ENCODE measurements at regions not wholly inside any gene's neighbourhood (a gene's known extent, or its start where the extent isn't known, plus 50 kb on each side); places are given as distances from the start of the nearest gene placed in this dataset.

DNA sequence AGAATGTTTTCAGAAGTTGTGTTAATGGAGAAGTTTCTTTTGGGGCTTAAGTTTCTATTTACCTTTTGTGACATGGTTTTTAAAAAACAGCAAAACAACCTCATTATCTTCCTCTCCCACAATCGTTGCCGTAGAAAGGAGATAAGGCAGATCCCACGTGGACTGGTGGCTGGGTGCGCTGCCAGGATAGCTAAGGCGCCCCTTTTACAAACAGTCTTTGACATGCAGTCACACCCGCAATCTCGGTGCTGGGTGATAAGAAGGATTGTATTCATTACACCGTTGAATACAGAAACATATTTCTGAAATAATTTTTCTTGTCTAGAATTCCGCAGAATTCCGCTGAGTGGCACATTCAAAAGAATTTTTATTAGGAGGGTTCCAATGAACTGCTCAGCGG is 271.1 kb downstream of the UQCRFS1 start:
- Histone ChIP-seq H3K4me2 (ENCODE audit: insufficient read depth, insufficient read length, low read length) (no peak overlapping the region), H2BK12ac (ENCODE audit: insufficient read length, low read depth, low read length) (no peak overlapping the region), H3K79me1 (ENCODE audit: insufficient read depth, low read depth, low read length, poor library complexity, severe bottlenecking) (no peaks in the 10 kb centered on the region), H3K18ac (ENCODE audit: insufficient read length, low read depth, low read length) (no peak overlapping the region), H2AK5ac (ENCODE audit: insufficient read length, low read length) (no peak overlapping the region), H4K8ac (replicated peaks; ENCODE audit: insufficient read length, low read depth, low read length) (no peak overlapping the region), H2AFZ (ENCODE audit: low read length) (no peak overlapping the region), H2BK15ac (ENCODE audit: low read depth, low read length) (no peak overlapping the region), H2BK20ac (ENCODE audit: low read depth, low read length, poor library complexity, severe bottlenecking) (no peak overlapping the region), H3K4me1 (ENCODE audit: insufficient read depth, low read length) (no peaks in the 10 kb centered on the region), H3K9ac (ENCODE audit: extremely low read depth, insufficient read length, low read length) (no peak overlapping the region), H2BK5ac (ENCODE audit: insufficient read length, low read length) (no peak overlapping the region), H4K20me1 (ENCODE audit: control insufficient read depth, insufficient read depth, insufficient read length) (no peaks in the 10 kb centered on the region), H3K14ac (ENCODE audit: insufficient read depth, low read length) (no peak overlapping the region), H3K79me2 (ENCODE audit: insufficient read depth, low read length) (no peaks in the 10 kb centered on the region), H3T11ph (ENCODE audit: low read length) (no peak overlapping the region), H3K27ac (ENCODE audit: insufficient read length, low read depth, low read length) (no peak overlapping the region), H2BK120ac (ENCODE audit: low read depth, low read length, poor library complexity, severe bottlenecking) (no peak overlapping the region), H4K91ac (ENCODE audit: insufficient read length, low read depth, low read length) (no peak overlapping the region), H3K56ac (ENCODE audit: insufficient read length, low read depth, low read length) (no peak overlapping the region), H3K23me2 (ENCODE audit: insufficient read length, low read depth, low read length, poor library complexity, severe bottlenecking) (no peaks in the 10 kb centered on the region), H4K5ac (ENCODE audit: insufficient read length, low read depth, low read length) (no peak overlapping the region), H3K27me3 (ENCODE audit: insufficient read depth, low read length) (no peaks in the 10 kb centered on the region), H3K9me3 (ENCODE audit: control insufficient read depth, low read depth, low read length) (no peaks in the 10 kb centered on the region), H3K23ac (ENCODE audit: insufficient read length, low read depth, low read length) (no peak overlapping the region), H3K4ac (ENCODE audit: low read depth, low read length) (no peak overlapping the region)
- no peaks in the 10 kb centered on the region for H3K4me1 Mint-ChIP-seq
- no peak overlapping the region for H3K4me3 Mint-ChIP-seq
- no CpG with 5 or more reads among the region's 11 CpGs for WGBS (ENCODE audit: extremely low coverage, insufficient read length, low lambda C conversion rate)
- H3K27ac Mint-ChIP-seq: no peak overlapping the region
- H3K36me3 Mint-ChIP-seq (ENCODE audit: insufficient read depth in 1 of 3, low read depth in 3 of 3): peaks cover 0 to 5% (median 0%) of the 10 kb centered on the region in 3 experiments; a peak in 3 of 7 replicates
- peaks cover 9% of the 10 kb centered on the region; the same call in 1 of the 2 replicates for H3K27me3 Mint-ChIP-seq (ENCODE audit: low read depth)
- peaks cover 0 to 3% of the 10 kb centered on the region in 2 experiments; a peak in 1 of 5 replicates for H3K9me3 Mint-ChIP-seq
- DNase-seq: no peak
- TF ChIP-seq, protein P1, sequence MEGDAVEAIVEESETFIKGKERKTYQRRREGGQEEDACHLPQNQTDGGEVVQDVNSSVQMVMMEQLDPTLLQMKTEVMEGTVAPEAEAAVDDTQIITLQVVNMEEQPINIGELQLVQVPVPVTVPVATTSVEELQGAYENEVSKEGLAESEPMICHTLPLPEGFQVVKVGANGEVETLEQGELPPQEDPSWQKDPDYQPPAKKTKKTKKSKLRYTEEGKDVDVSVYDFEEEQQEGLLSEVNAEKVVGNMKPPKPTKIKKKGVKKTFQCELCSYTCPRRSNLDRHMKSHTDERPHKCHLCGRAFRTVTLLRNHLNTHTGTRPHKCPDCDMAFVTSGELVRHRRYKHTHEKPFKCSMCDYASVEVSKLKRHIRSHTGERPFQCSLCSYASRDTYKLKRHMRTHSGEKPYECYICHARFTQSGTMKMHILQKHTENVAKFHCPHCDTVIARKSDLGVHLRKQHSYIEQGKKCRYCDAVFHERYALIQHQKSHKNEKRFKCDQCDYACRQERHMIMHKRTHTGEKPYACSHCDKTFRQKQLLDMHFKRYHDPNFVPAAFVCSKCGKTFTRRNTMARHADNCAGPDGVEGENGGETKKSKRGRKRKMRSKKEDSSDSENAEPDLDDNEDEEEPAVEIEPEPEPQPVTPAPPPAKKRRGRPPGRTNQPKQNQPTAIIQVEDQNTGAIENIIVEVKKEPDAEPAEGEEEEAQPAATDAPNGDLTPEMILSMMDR (conservative IDR thresholded peaks at IDR 0.05): no peak
